ENCODE measurements at regions not wholly inside any gene's neighbourhood (a gene's known extent, or its start where the extent isn't known, plus 50 kb on each side); places are given as distances from the start of the nearest gene placed in this dataset.

- no peak for DNase-seq
These were observed 900.1 kb downstream of the PCDH17 start for GRCh38 chr13:58531614-58532013.

- DNase-seq, result no peak
These were observed 911.0 kb downstream of the PCDH17 start for GRCh38 chr13:58542530-58542929.

DNA sequence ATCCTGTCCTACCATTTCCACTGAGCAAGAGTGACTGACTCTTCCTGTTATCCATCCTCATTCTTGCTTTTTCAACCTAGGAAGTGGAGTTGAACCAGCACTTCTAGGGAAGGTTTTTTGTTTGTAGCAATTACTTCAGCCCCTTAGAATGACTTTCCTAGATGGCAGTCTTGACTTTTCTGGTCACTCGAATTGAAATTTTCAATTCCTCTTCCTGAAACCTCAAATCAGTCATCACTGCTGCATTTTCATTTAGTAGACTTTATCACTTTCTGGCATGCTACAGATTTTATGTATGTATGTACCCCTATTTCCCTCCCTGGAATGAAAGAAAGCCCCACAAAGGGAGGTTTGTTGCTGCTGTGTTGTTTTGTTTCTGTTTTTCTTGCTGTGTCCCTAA is 915.9 kb downstream of the PCDH17 start:
- DNase-seq, result no peak

DNA sequence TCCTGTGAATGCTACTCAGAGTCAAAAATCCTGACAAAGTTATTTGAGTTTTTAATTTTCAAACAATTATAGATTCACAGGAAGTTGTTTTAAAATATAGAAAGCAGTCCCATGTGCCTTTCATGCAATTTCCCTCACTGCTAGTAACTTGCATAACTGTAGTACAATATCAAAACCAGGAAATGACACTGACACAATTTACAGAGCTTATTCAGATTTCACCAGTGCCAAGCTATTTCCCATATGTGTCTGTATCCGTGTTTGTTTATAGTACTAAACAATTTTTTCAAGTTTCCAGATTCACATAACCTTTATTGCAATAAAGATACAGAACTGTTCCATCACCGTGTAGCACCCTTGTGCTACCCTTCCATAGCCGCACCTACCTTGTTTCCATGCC is 934.6 kb downstream of the PCDH17 start:
- no peak for DNase-seq

- DNase-seq, result no peak
These were observed 942.2 kb downstream of the PCDH17 start for GRCh38 chr13:58573743-58574142.

DNA sequence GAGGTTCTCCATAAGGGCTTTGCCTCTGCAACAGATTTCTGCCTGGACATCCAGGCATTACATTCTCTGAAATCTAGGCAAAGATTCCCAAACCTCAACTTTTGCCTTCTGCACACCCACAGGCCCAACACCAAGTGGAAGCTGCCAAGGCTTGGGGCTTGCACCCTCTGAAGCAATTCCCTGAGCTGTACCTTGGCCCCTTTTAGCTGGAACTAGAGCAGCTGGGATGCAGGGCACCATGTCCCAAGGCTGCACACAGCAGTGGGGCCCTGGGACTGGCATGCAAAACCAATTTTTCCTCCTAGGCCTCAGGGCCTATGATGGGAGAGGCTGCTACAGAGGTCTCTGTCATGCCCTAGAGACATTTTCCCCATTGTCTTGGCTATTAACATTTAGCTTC is 943.2 kb downstream of the PCDH17 start:
- no peak for DNase-seq

DNA sequence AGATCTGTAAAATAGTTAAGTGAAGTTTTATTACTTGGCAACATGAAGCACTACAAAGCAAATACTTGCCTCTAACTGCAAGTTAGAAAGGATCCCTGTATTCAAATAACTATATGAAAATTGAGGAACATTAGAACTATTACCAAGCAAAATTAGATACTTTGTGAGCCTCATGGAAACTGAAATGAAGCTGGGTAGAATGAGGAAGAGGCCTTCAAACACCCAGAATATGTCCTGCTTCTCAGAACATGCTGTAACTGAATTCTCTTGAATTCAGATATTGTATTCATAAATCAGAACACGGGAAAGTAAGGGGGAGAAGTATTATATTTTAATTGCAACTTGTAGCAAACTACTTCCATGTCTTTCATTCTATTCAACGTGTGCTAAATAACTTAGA is 947.9 kb downstream of the PCDH17 start:
- no peak for DNase-seq

- no peak for DNase-seq
These were observed 952.4 kb downstream of the PCDH17 start for GRCh38 chr13:58583966-58584365.

DNA sequence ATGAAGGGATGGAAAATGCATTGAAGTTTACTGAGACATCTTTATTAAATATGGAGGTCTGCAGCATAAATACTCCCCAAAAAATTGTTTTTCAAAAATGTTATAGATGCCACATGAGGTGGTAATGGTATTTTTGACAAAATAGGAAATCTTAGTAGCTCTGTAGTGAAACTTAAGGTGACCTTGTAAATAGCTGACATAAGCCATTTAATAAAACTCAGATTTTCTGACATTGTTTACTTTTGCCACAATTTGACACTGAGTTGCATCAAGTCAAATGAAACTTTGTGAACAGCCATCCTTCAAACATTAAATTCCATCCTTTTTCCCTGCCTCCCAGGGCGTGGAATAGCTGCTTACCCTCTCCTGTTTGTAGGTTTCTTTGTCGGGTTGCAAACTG is 953.1 kb downstream of the PCDH17 start:
- DNase-seq, result no peak

DNA sequence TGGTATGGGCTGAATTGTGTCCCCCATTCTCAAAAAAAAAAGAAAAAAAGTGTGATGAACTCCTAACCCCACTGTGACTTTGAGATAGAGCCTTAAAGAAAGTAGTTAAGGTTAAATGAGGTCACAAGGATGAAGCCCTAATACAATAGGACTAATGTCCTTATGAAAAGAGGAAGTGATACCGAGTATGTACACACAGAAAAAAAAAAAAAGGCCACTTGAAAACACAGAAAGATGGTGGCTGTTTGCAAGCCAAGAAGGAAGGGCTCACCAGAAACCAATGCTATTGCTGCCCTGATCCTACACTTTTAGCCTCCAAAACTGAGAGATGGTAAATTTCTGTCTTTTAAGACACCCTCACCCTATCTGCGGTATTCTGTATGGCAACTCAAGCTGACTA is 955.6 kb downstream of the PCDH17 start:
- DNase-seq, result no peak

- DNase-seq, result no peak
These were observed 960.5 kb downstream of the PCDH17 start for GRCh38 chr13:58592052-58592451.

- no peak for DNase-seq
These were observed 961.2 kb downstream of the PCDH17 start for GRCh38 chr13:58592786-58593185.

- DNase-seq, result no peak
These were observed 963.4 kb downstream of the PCDH17 start for GRCh38 chr13:58594747-58595600.

DNA sequence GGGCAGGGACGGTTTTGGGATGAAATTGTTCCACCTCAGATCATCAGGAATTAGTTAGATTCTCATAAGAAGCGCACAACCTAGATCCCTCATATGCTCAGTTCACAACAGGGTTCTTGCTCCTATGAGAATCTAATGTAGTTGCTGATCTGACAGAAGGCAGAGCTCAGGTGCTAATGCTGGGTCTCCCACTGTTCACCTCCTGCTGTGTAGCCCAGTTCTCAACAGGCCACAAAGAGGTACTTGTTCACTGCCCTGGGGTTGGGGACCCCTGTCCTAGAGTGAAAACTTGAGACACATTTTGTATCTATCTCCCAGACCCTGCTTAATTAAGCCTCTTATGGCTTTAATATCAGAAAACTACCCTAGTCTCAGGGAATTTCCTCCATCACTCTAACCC is 966.0 kb downstream of the PCDH17 start:
- DNase-seq, result no peak

GRCh38 chr13:58598241-58598640 is 966.7 kb downstream of the PCDH17 start:
- peak; percentile 72 for DNase-seq

GRCh38 chr13:58611117-58611516 is 979.6 kb downstream of the PCDH17 start:
- DNase-seq, result no peak

- DNase-seq, result no peak
These were observed 986.5 kb downstream of the PCDH17 start for GRCh38 chr13:58617880-58618665.

DNA sequence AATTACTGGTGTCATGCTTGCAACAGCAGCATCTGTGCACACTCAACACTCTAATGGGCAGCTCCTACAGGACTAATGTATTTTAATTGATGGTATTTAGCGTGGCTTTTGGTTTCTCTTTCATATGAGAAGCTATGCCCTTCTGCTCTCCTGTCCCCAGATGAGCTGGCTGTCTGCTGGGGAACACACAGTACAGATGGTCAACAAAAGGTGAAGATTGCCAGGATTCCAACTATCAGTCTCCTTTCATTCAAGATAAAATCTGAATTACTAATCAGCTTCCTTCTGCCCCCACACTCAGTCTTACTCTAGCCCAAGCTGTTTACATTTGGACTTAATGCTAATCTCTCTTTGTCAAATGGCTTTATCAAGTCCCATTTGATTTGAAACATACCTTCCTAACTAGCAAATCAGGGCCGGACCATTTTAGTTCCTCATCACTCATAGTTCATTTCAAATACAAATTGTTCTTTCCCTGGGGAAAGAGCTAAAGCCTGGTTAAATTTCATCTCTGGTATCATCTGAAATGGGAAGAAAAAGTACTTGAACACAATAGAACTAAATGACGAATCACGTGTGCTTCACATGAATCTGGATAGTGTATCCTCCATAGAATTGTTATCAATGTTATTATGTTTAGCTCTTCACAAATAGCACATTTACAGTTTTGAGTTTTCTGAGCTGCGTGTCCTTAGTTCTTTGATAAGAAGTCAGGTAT is 988.0 kb downstream of the PCDH17 start:
- no peak for DNase-seq

GRCh38 chr13:58620176-58620575 is 988.6 kb downstream of the PCDH17 start:
- DNase-seq, result no peak

DNA sequence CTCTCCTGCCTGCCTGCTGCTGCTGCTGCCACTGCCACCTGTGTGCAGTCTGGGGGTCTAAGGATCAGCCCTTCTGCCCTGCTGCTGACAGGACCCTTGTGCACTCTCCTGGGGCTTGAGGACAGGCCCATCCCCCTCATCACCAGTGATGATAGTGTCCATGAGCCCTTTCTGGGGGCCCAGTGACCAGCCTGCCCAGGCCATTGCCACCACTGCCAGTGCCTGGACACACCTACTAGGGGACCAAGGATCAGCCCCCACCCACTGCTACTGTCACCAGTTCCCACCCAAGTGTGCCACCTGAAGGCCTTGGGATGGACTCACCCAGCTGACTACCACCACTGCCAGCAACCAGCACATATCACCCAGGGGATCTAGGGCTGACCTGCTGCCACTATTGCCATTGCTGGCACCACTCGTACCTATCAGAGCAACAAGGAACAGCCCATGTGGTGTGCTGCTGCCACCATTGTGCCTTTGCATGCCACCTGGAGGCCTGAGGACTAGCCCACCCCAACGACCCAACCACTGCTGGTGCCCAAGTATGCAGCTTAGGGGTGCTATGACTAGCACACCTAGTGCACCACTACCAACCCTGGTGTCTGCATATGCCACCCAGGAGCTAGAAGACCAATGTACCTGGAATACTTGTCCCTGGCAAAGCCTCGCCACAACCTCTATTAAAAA is 994.3 kb downstream of the PCDH17 start:
- no peak for DNase-seq

DNA sequence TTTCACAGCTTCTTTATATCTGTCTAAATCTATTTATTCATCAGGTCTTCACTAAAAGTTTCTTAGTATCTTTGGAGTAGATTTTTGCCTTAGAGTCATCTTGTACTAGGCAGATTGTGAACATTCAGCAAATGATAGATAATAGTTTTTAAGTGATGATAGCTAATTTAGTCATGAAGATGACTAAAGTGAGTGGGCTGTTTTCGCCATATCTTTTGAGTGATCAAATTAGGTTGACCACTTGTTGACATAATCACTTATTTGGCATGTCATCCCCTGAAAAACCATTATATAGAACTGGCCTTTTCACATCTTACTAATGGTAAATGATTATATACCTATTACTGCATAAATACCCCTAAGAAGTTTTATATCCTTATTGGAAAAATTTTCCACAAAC is 999.2 kb downstream of the PCDH17 start:
- DNase-seq, result no peak

GRCh38 chr13:58633226-58633625 is 1001.7 kb downstream of the PCDH17 start:
- no peak for DNase-seq

DNA sequence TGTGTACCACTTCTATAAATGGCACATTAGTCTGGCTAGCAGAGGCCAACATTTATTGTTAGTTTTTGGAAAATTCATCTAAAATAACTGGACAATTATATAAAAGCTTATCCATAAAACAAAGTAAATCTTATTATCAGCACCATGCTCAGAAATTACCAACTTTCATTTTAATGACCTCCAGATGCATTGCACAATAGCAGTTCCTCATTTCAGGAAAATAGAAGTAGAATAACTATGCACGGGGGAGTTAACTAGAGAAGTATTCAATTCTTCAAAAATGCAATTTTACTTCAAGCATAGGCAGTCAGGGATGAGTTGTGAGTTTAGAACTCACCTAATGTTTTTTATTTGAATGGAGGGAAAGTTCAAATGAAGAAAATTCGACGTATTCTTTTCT is 1023.5 kb downstream of the PCDH17 start:
- no peak for DNase-seq

All from islet precursor cell (in vitro differentiated cells).